ENCODE measurements at regions not wholly inside any gene's neighbourhood (a gene's known extent, or its start where the extent isn't known, plus 50 kb on each side); places are given as distances from the start of the nearest gene placed in this dataset.
"Not testable (repeated sequence)": the region's sequence is repeated elsewhere in the genome, so short reads cannot be mapped to it uniquely, and the experiment has no call there.

GRCh38 chr5:2103940-2104339, 221.2 kb upstream of the IRX4 start:
- no peak for DNase-seq (ENCODE audit: low spot score)

- no peak for DNase-seq (ENCODE audit: low spot score)
Observed at GRCh38 chr5:2102819-2103776, 220.4 kb upstream of the IRX4 start.

GRCh38 chr5:2101685-2102084, 219.0 kb upstream of the IRX4 start:
- no peak for DNase-seq (ENCODE audit: low spot score)

- DNase-seq (ENCODE audit: low spot score) = no peak
Observed at GRCh38 chr5:2096887-2097505, 214.3 kb upstream of the IRX4 start.

- DNase-seq (ENCODE audit: low spot score) = no peak
Observed at GRCh38 chr5:2095011-2095410, 212.3 kb upstream of the IRX4 start.

GRCh38 chr5:2094616-2094995, 211.9 kb upstream of the IRX4 start:
- no peak for DNase-seq (ENCODE audit: low spot score)

GRCh38 chr5:2093859-2094615, 211.3 kb upstream of the IRX4 start:
- no peak for DNase-seq (ENCODE audit: low spot score)

GRCh38 chr5:2091921-2092320, 209.2 kb upstream of the IRX4 start:
- DNase-seq (ENCODE audit: low spot score) = no peak

- no peak for DNase-seq (ENCODE audit: low spot score)
Observed at GRCh38 chr5:2087980-2088379, 205.3 kb upstream of the IRX4 start.

GRCh38 chr5:2075365-2075764, 192.6 kb upstream of the IRX4 start:
- DNase-seq (ENCODE audit: low spot score) = no peak

GRCh38 chr5:2071562-2071961, 188.8 kb upstream of the IRX4 start:
- no peak for DNase-seq (ENCODE audit: low spot score)

GRCh38 chr5:2070787-2071186, 188.1 kb upstream of the IRX4 start:
- DNase-seq (ENCODE audit: low spot score) = not testable (repeated sequence)

GRCh38 chr5:2068531-2068930, 185.8 kb upstream of the IRX4 start:
- no peak for DNase-seq (ENCODE audit: low spot score)

GRCh38 chr5:2066373-2066772, 183.6 kb upstream of the IRX4 start:
- no peak for DNase-seq (ENCODE audit: low spot score)

- DNase-seq (ENCODE audit: low spot score) = not testable (repeated sequence)
Observed at GRCh38 chr5:2063380-2063779, 180.7 kb upstream of the IRX4 start.

- DNase-seq (ENCODE audit: low spot score) = no peak
Observed at GRCh38 chr5:2052687-2053086, 170.0 kb upstream of the IRX4 start.

- no peak for DNase-seq (ENCODE audit: low spot score)
Observed at GRCh38 chr5:2049876-2050275, 167.2 kb upstream of the IRX4 start.

- no peak for DNase-seq (ENCODE audit: low spot score)
Observed at GRCh38 chr5:2048664-2049063, 165.9 kb upstream of the IRX4 start.

- DNase-seq (ENCODE audit: low spot score) = no peak
Observed at GRCh38 chr5:2047341-2047927, 164.7 kb upstream of the IRX4 start.

GRCh38 chr5:2044041-2044440, 161.3 kb upstream of the IRX4 start:
- DNase-seq (ENCODE audit: low spot score) = no peak

GRCh38 chr5:2039180-2039531, 156.4 kb upstream of the IRX4 start:
- no peak for DNase-seq (ENCODE audit: low spot score)
